Fibroblast of lung (primary cell): ENCODE measurements at regions not wholly inside any gene's neighbourhood (a gene's known extent, or its start where the extent isn't known, plus 50 kb on each side); places are given as distances from the start of the nearest gene placed in this dataset.
A peak's percentile ranks its signal among the peaks of the same experiment; 100 is the strongest.

ENCODE experiments used
- DNase-seq, 2 donors: peaks; one replicate each; pipeline versions ENCODE4 v3.0.0 to v3.0.0-alpha.2; 2010; ENCODE audit warnings: low read depth in 2 of 2
- H2AFZ ChIP-seq: 2 replicates; pipeline ENCODE4 v1.5.1; 2012; ENCODE audit warnings: low read length, control low read depth, inconsistent platforms
- H3K27ac ChIP-seq: 2 replicates; pipeline ENCODE4 v1.5.1; 2011; ENCODE audit warnings: low read length, control low read depth; ENCODE audit not compliant: insufficient read depth
- H3K27me3 ChIP-seq: 2 replicates; pipeline ENCODE4 v1.5.1; 2011; ENCODE audit warnings: mild to moderate bottlenecking, low read length; ENCODE audit not compliant: control insufficient read depth, insufficient read depth
- H3K36me3 ChIP-seq: 2 replicates; pipeline ENCODE4 v1.5.1; 2011; ENCODE audit warnings: low read length; ENCODE audit not compliant: control insufficient read depth, insufficient read depth
- H3K4me1 ChIP-seq: 2 replicates; pipeline ENCODE4 v1.5.1; 2011; ENCODE audit warnings: low read length; ENCODE audit not compliant: control insufficient read depth, insufficient read depth; ENCODE audit errors: extremely low read depth
- H3K4me2 ChIP-seq: 2 replicates; pipeline ENCODE4 v1.5.1; 2011; ENCODE audit warnings: low read length, control low read depth; ENCODE audit not compliant: insufficient read depth; ENCODE audit errors: extremely low read depth
- H3K4me3 ChIP-seq, 4 experiments: fragments of 200-600 bp in 1 of 4; sonication (generic) in 1 of 4; replicated peaks in 1 of 4; 2 replicates each; pipeline ENCODE4 v1.5.1; 2011 to 2016; ENCODE audit warnings: low read length in 4 of 4, low read depth in 3 of 4, mild to moderate bottlenecking in 3 of 4, control low read depth in 2 of 4, inconsistent platforms in 1 of 4, mixed read lengths in 1 of 4; ENCODE audit not compliant: insufficient read depth in 1 of 4; ENCODE audit errors: control extremely low read depth in 1 of 4
- H3K79me2 ChIP-seq: 2 replicates; pipeline ENCODE4 v1.5.1; 2012; ENCODE audit warnings: mild to moderate bottlenecking, low read length, inconsistent platforms; ENCODE audit not compliant: control insufficient read depth, insufficient read depth
- H3K9ac ChIP-seq: 2 replicates; pipeline ENCODE4 v1.5.1; 2011; ENCODE audit warnings: mild to moderate bottlenecking, low read length, control low read depth; ENCODE audit not compliant: insufficient read depth
- H3K9me3 ChIP-seq: 2 replicates; pipeline ENCODE4 v1.5.1; 2012; ENCODE audit warnings: low read depth, low read length; ENCODE audit not compliant: control insufficient read depth, insufficient read depth
- H4K20me1 ChIP-seq: 2 replicates; pipeline ENCODE4 v1.5.1; 2011; ENCODE audit warnings: low read length; ENCODE audit not compliant: control insufficient read depth, insufficient read depth; ENCODE audit errors: extremely low read depth
- EZH2 ChIP-seq: IDR thresholded peaks from 2 replicates; pipeline ENCODE4 v1.5.1; 2012; ENCODE audit warnings: low read length, control low read depth, mild to moderate bottlenecking; ENCODE audit errors: missing control alignments
- TF ChIP-seq, protein P1 (sequence below), 2 donors: IDR thresholded peaks in 1 of 2; conservative IDR thresholded peaks in 1 of 2; 1 replicate in 1 of 2; 2 replicates in 1 of 2; pipeline ENCODE4 v1.5.1; 2011 to 2012; ENCODE audit warnings: low read length in 2 of 2, control low read depth in 1 of 2, inconsistent platforms in 1 of 2, low read depth in 1 of 2, mild to moderate bottlenecking in 1 of 2

DNA sequence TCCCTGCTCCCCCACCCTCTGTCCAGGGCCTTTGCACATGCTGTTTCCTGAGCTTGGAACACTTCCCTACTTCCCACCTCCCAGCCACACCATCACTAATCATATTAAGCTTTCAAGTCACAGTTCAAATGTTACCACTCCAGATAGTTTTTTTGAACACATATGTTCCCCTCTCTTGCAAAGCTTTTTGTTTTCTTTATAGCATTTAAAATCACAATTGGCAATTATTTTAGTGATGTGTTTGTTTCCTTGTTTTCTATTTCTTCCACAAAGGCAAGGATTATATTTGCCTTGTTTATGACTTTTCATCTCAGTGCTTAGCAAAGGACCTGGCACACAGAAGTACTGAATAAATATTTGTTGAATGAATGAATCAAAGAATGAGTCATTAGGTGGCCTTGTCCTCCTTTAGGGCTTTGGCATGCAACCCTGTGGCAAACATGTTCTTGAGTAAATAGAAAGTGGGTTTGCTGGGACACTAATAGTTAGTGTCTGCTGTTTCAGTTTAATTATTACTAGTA lies 386.8 kb downstream of the FGF10 start:
- Histone ChIP-seq H3K27ac (no peak overlapping the region), H3K27me3 (no peaks in the 10 kb centered on the region), H2AFZ (no peak overlapping the region)

DNA sequence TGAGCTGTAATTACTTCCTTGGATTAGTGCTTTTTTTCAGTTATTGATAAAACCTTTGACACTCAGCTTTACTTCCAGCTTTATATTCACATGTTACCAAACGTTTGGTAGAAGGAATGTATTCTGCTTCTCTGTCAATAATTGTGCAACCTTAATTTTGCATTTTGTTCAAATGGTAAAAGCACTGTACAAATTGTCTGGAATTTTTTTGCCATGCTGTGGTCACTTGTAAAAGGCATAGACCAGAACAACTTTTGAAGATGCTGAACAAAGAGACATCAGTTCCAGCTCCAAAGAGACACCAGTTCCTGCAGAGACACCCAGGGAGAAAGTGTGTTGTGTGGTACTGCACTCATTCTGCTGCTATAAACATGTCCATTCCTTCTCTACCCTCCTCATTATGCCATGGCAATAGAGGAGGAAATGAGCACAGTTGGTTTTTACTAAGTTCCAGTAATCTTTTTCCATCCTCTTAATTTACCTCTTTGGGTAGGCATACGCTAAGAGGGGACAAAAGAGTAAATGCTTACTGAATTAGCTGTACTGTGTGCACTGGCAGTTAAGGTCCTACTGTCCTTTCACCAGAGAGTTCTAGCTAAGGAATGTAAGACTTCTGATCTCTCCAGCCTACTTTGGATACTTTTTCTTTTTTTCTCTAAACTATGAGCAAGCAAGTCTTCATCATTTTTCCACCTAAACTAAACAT lies 387.4 kb downstream of the FGF10 start:
- H3K79me2 ChIP-seq: no peaks in the 10 kb centered on the region
- H2AFZ ChIP-seq: no peak overlapping the region
- no peak overlapping the region for H3K4me3 ChIP-seq
- no peaks in the 10 kb centered on the region for H3K27me3 ChIP-seq
- no peaks in the 10 kb centered on the region for H4K20me1 ChIP-seq
- peaks cover 4% of the 10 kb centered on the region for H3K4me1 ChIP-seq
- no peaks in the 10 kb centered on the region for H3K9me3 ChIP-seq
- DNase-seq: peak in 1 of 2 donors; percentile 31
- H3K4me2 ChIP-seq: no peak overlapping the region
- H3K9ac ChIP-seq: no peak overlapping the region
- no peak for TF ChIP-seq EZH2
- no peaks in the 10 kb centered on the region for H3K36me3 ChIP-seq
- H3K27ac ChIP-seq: no peak overlapping the region

More for the DNA sequence above, 386.8 kb downstream of the FGF10 start:
- TF ChIP-seq EZH2: no peak
- TF ChIP-seq, protein P1, sequence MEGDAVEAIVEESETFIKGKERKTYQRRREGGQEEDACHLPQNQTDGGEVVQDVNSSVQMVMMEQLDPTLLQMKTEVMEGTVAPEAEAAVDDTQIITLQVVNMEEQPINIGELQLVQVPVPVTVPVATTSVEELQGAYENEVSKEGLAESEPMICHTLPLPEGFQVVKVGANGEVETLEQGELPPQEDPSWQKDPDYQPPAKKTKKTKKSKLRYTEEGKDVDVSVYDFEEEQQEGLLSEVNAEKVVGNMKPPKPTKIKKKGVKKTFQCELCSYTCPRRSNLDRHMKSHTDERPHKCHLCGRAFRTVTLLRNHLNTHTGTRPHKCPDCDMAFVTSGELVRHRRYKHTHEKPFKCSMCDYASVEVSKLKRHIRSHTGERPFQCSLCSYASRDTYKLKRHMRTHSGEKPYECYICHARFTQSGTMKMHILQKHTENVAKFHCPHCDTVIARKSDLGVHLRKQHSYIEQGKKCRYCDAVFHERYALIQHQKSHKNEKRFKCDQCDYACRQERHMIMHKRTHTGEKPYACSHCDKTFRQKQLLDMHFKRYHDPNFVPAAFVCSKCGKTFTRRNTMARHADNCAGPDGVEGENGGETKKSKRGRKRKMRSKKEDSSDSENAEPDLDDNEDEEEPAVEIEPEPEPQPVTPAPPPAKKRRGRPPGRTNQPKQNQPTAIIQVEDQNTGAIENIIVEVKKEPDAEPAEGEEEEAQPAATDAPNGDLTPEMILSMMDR (conservative IDR thresholded peaks at IDR 0.05 in 1 of 2, IDR thresholded peaks at IDR 0.05 in 1 of 2; ENCODE audit: low read depth in 1 of 2, low read length in 2 of 2): no peak
- H3K4me3 ChIP-seq: no peak overlapping the region
- H3K9me3 ChIP-seq: no peaks in the 10 kb centered on the region
- no peaks in the 10 kb centered on the region for H3K36me3 ChIP-seq
- no peak overlapping the region for H3K9ac ChIP-seq
- peak in 1 of 2 donors; percentile 76 for DNase-seq
- H3K79me2 ChIP-seq: no peaks in the 10 kb centered on the region
- H4K20me1 ChIP-seq: no peaks in the 10 kb centered on the region
- no peak overlapping the region for H3K4me2 ChIP-seq
- H3K4me1 ChIP-seq: peaks cover 4% of the 10 kb centered on the region

DNA sequence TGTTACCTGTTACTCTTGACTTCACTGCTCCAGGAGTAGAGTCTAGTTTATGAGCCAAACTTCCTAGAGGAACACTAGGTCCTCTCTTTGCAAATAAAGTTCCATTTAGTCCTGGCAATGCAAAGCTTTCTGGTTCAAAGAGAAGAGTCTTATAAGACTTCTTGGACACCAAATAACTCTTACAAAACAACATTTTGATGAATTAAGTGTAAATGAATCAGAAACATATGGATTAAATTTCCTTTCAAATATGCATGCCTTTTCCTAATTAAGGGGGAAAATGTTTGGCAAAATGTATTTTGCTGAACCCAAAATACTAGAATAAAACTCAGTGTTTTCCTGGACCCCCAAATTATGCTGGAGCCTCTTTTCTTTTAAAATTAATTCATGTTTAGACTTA lies 388.0 kb downstream of the FGF10 start:
- Histone ChIP-seq H3K27ac (no peak overlapping the region), H3K36me3 (no peaks in the 10 kb centered on the region)

More for the DNA sequence above, 388.0 kb downstream of the FGF10 start:
- TF ChIP-seq EZH2: no peak
- TF ChIP-seq, protein P1 (conservative IDR thresholded peaks at IDR 0.05 in 1 of 2, IDR thresholded peaks at IDR 0.05 in 1 of 2; ENCODE audit: low read depth in 1 of 2, low read length in 2 of 2): no peak
- no peaks in the 10 kb centered on the region for H3K27me3 ChIP-seq
- H4K20me1 ChIP-seq: no peaks in the 10 kb centered on the region
- H3K4me3 ChIP-seq: peak overlapping the region in 1 of 4 experiments; percentile 15
- peaks cover 4% of the 10 kb centered on the region for H3K4me1 ChIP-seq
- H2AFZ ChIP-seq: no peak overlapping the region
- no peaks in the 10 kb centered on the region for H3K79me2 ChIP-seq
- DNase-seq: peak in 1 of 2 donors; percentile 43
- H3K9ac ChIP-seq: no peak overlapping the region
- no peaks in the 10 kb centered on the region for H3K9me3 ChIP-seq
- H3K4me2 ChIP-seq: peak overlapping the region; percentile 2
